ENCODE measurements at regions not wholly inside any gene's neighbourhood (a gene's known extent, or its start where the extent isn't known, plus 50 kb on each side); places are given as distances from the start of the nearest gene placed in this dataset.

DNA sequence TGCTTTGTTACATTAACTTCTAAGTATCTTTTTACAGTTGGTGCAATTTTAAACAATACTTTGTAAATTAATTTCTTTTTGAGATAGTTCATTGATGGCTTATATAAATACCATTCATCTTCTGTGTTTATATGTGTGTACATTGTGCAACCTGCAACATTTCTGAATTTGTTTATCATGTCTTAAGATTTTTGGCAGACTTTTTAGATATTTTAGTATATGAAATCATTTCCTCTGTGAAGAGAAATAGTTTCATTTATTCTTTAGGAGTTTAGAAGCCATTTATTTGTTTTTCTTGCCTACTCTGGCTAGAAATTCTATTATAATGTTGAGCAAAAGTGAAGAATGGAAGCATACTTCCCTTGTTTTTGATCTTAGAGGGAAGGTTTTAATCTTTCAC lies 337.8 kb upstream of the DSEL start:
- DNase-seq: no peak
- H3K4me3 ChIP-seq (ENCODE audit: low read depth, low read length): no peak overlapping the region
- H3K4me1 ChIP-seq: no peaks in the 10 kb centered on the region
- TF ChIP-seq, protein P1, sequence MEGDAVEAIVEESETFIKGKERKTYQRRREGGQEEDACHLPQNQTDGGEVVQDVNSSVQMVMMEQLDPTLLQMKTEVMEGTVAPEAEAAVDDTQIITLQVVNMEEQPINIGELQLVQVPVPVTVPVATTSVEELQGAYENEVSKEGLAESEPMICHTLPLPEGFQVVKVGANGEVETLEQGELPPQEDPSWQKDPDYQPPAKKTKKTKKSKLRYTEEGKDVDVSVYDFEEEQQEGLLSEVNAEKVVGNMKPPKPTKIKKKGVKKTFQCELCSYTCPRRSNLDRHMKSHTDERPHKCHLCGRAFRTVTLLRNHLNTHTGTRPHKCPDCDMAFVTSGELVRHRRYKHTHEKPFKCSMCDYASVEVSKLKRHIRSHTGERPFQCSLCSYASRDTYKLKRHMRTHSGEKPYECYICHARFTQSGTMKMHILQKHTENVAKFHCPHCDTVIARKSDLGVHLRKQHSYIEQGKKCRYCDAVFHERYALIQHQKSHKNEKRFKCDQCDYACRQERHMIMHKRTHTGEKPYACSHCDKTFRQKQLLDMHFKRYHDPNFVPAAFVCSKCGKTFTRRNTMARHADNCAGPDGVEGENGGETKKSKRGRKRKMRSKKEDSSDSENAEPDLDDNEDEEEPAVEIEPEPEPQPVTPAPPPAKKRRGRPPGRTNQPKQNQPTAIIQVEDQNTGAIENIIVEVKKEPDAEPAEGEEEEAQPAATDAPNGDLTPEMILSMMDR (IDR thresholded peaks at IDR 0.05; ENCODE audit: low read depth, low read length): no peak
- no peaks in the 10 kb centered on the region for H3K27me3 ChIP-seq
- H3K36me3 ChIP-seq: no peaks in the 10 kb centered on the region
- H3K9me3 ChIP-seq: no peaks in the 10 kb centered on the region

DNA sequence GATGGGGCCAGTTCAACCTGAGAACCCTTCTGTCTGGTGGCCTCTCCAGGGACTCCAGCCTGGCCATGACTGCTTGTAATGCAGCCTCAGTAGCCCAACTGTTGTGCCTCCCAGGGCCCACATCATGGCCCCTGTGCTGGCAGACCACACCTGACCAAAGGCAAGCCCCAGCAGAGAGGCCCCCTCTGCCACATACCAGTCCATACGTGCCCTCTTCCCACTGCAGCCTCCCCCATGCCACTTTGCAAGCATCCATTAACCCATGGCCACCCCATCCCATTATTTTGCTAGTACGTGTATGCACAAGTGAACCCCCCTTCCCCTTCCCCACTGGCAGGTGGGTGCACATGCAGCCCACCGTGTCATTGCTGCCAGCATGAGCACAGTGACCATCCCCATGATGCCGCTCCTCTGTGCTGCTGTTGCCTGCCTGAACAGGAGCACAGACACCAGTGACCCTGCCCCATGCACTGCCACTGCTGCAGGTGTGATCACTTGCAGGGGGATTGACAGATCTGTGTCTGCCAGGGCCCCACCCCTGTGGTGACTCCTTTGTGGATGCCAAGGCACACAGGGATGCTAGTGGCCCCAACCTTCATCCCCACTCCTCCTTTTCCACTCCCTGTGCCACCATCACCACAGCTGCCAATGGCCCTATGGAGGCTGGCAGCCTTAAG lies 330.0 kb upstream of the DSEL start:
- Histone ChIP-seq H3K4me3 (ENCODE audit: low read depth, low read length) (no peak overlapping the region), H3K27me3 (no peaks in the 10 kb centered on the region), H3K9me3 (no peaks in the 10 kb centered on the region), H3K4me1 (no peaks in the 10 kb centered on the region), H3K36me3 (no peaks in the 10 kb centered on the region)
- TF ChIP-seq, protein P1 (IDR thresholded peaks at IDR 0.05; ENCODE audit: low read depth, low read length): no peak
- no peak for DNase-seq

DNA sequence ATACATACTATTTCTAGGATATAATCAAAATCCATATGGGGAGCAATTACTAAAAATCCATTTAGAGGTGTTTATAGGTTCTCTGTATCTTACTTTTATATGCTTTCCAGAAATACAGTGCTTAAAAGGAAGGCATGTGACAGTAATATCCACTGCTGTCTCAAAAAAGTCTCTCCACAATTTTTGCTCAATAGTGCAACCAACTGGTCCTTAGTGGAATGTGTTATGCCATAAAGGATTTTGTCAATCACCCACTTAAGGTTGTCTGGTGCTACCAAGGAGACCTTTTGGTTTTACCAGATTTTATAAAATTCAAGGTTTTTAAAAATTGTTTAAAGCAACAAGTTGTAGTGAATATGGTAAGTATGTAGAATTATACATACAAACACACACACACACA lies 328.5 kb upstream of the DSEL start:
- TF ChIP-seq, protein P1 (IDR thresholded peaks at IDR 0.05; ENCODE audit: low read depth, low read length): peak; percentile 23; the same call in 1 of the 2 replicates
- no peaks in the 10 kb centered on the region for H3K4me1 ChIP-seq
- no peaks in the 10 kb centered on the region for H3K9me3 ChIP-seq
- no peak for DNase-seq
- H3K27me3 ChIP-seq: no peaks in the 10 kb centered on the region
- H3K4me3 ChIP-seq (ENCODE audit: low read depth, low read length): no peak overlapping the region
- H3K36me3 ChIP-seq: no peaks in the 10 kb centered on the region

DNA sequence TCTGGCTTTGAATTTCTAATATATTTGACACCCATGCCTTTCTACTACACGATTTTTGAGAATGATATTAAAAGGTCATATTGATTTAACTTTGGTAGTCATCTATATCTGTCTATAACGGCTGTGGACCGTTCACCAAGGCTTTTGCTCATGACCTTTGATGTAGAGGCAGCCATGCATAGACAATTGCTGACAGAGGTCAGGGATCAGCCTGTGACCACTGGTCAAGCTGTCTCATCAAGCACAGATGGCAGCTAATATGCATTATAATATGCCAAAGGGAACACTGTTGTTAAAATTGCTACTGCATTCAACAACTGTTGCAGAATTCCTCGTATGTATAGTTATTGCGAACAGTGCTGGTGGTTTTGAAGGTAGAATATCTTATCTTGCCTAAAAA lies 323.9 kb upstream of the DSEL start:
- no peaks in the 10 kb centered on the region for H3K9me3 ChIP-seq
- DNase-seq: no peak
- no peaks in the 10 kb centered on the region for H3K36me3 ChIP-seq
- H3K4me1 ChIP-seq: no peaks in the 10 kb centered on the region
- TF ChIP-seq, protein P1 (IDR thresholded peaks at IDR 0.05; ENCODE audit: low read depth, low read length): no peak
- H3K27me3 ChIP-seq: no peaks in the 10 kb centered on the region
- no peak overlapping the region for H3K4me3 ChIP-seq (ENCODE audit: low read depth, low read length)

DNA sequence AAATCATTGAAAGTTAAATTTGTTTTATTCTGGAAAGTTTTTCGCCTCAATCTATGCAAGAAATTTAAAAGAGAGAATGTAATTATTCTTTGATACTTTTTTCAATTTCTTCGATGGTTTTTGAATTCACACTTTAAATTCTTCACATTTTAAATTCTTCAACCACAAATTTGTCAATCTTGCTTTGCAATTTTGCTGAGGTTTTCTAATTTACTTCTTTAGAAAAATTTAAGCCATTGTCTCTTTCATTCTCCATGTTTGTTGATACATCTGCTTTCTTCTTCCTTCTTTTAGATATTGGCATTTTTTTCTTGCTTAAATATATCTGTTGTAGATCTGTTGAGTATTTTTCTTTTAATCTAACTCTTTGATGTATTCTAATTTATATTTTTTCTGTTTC lies 301.9 kb upstream of the DSEL start:
- no peak for DNase-seq
- Histone ChIP-seq H3K36me3 (no peaks in the 10 kb centered on the region), H3K4me1 (no peaks in the 10 kb centered on the region), H3K4me3 (ENCODE audit: low read depth, low read length) (no peak overlapping the region), H3K9me3 (no peaks in the 10 kb centered on the region), H3K27me3 (no peaks in the 10 kb centered on the region)
- TF ChIP-seq, protein P1 (IDR thresholded peaks at IDR 0.05; ENCODE audit: low read depth, low read length): no peak

DNA sequence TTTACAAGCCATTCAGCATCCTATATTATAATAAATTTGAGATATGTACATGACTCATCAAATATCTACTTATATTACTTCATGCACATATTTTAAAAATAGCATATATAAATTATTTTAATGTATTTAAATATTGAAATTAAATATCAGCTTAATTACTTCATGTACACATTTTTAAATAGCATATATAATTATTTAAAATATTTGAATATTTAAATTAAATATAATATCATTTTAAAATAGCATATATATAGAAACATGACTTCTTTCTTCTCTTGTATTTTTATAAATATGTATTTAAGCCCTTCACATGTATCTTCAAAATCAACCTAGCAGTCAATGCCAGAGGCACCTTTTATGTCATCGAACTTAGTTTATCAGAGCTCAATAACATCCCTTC lies 298.8 kb upstream of the DSEL start:
- H3K27me3 ChIP-seq: no peaks in the 10 kb centered on the region
- DNase-seq: no peak
- no peak overlapping the region for H3K4me3 ChIP-seq (ENCODE audit: low read depth, low read length)
- no peaks in the 10 kb centered on the region for H3K36me3 ChIP-seq
- TF ChIP-seq, protein P1 (IDR thresholded peaks at IDR 0.05; ENCODE audit: low read depth, low read length): no peak
- no peaks in the 10 kb centered on the region for H3K4me1 ChIP-seq
- no peaks in the 10 kb centered on the region for H3K9me3 ChIP-seq

Data from BE2C (cell line).